DND-41 (cell line): ENCODE measurements at regions not wholly inside any gene's neighbourhood (a gene's known extent, or its start where the extent isn't known, plus 50 kb on each side); places are given as distances from the start of the nearest gene placed in this dataset.

Experiments
- ATAC-seq: fragments of 200-7000 bp; cut with Tn5 transposase; 3 replicates; pipeline ENCODE4 v1.9.1; 2021; ENCODE audit warnings: low read depth; ENCODE audit not compliant: insufficient read depth
- DNase-seq: peaks from one replicate; pipeline ENCODE4 v3.0.0-alpha.2; 2020
- H2AFZ ChIP-seq: 2 replicates; pipeline ENCODE4 v1.6.0; 2012; ENCODE audit warnings: low read depth, low read length
- H3K27ac ChIP-seq: 2 replicates; pipeline ENCODE4 v1.5.1; 2012; ENCODE audit warnings: low read length, inconsistent platforms
- H3K27me3 ChIP-seq: fragments of 200-600 bp; sonication (generic); 2 replicates; pipeline ENCODE4 v1.6.0; 2012; ENCODE audit warnings: low read length, mild to moderate bottlenecking, inconsistent platforms; ENCODE audit not compliant: insufficient read depth, poor library complexity
- H3K36me3 ChIP-seq: 2 replicates; pipeline ENCODE4 v1.5.1; 2012; ENCODE audit warnings: low read length, inconsistent platforms; ENCODE audit not compliant: insufficient read depth
- H3K4me1 ChIP-seq: 2 replicates; pipeline ENCODE4 v1.5.1; 2012; ENCODE audit warnings: mild to moderate bottlenecking, low read length; ENCODE audit not compliant: insufficient read depth
- H3K4me2 ChIP-seq: 2 replicates; pipeline ENCODE4 v1.6.0; 2012; ENCODE audit warnings: mild to moderate bottlenecking, moderate library complexity, low read length, inconsistent platforms; ENCODE audit not compliant: insufficient read depth
- H3K4me3 ChIP-seq, 2 experiments: fragments of 200-600 bp in 1 of 2; shearing (Covaris generic) in 1 of 2; 2 replicates each; pipeline ENCODE4 v1.5.1; 2012 to 2016; ENCODE audit warnings: inconsistent platforms in 2 of 2, low read length in 2 of 2, mild to moderate bottlenecking in 2 of 2, low read depth in 1 of 2, moderate library complexity in 1 of 2
- H3K79me2 ChIP-seq: 2 replicates; pipeline ENCODE4 v1.6.0; 2012; ENCODE audit warnings: low read length, inconsistent platforms; ENCODE audit not compliant: insufficient read depth
- H3K9ac ChIP-seq: 2 replicates; pipeline ENCODE4 v1.6.0; 2012; ENCODE audit warnings: low read depth, mild to moderate bottlenecking, inconsistent platforms, low read length, moderate library complexity
- H3K9me3 ChIP-seq: 2 replicates; pipeline ENCODE4 v1.5.1; 2012; ENCODE audit warnings: low read length, moderate library complexity, mild to moderate bottlenecking, inconsistent platforms; ENCODE audit not compliant: insufficient read depth, severe bottlenecking
- H4K20me1 ChIP-seq: 2 replicates; pipeline ENCODE4 v1.6.0; 2012; ENCODE audit warnings: low read length; ENCODE audit not compliant: insufficient read depth
- CTCF ChIP-seq: IDR thresholded peaks from 2 replicates; pipeline ENCODE4 v1.5.1; 2012; ENCODE audit warnings: borderline replicate concordance, low read length, moderate library complexity, mild to moderate bottlenecking; ENCODE audit not compliant: poor library complexity, severe bottlenecking; ENCODE audit errors: extremely low read depth
- EZH2 ChIP-seq: IDR thresholded peaks from 3 replicates; pipeline ENCODE4 v1.6.1; 2012; ENCODE audit warnings: borderline replicate concordance, low read depth, mild to moderate bottlenecking, moderate library complexity, low read length, inconsistent platforms; ENCODE audit not compliant: severe bottlenecking

GRCh38 chr16:66164581-66165247, 201.8 kb upstream of the CDH5 start:
- Histone ChIP-seq H3K4me1 (no peaks in the 10 kb centered on the region), H3K4me3 (no peak overlapping the region), H3K27ac (no peak overlapping the region)

GRCh38 chr16:66162821-66163220, 203.7 kb upstream of the CDH5 start:
- ATAC-seq (no peak), DNase-seq (no peak)
- H4K20me1 ChIP-seq, result no peaks in the 10 kb centered on the region
- no peak overlapping the region for H3K4me2 ChIP-seq
- H3K27ac ChIP-seq, result no peak overlapping the region
- H3K36me3 ChIP-seq, result no peaks in the 10 kb centered on the region
- H3K79me2 ChIP-seq, result no peaks in the 10 kb centered on the region
- no peaks in the 10 kb centered on the region for H3K9me3 ChIP-seq
- no peak overlapping the region for H2AFZ ChIP-seq
- no peak overlapping the region for H3K9ac ChIP-seq
- H3K4me1 ChIP-seq, result no peaks in the 10 kb centered on the region
- TF ChIP-seq CTCF (no peak), EZH2 (no peak)
- no peak overlapping the region for H3K4me3 ChIP-seq
- H3K27me3 ChIP-seq, result no peaks in the 10 kb centered on the region

More at GRCh38 chr16:66164581-66165247, 201.8 kb upstream of the CDH5 start:
- H3K79me2 ChIP-seq, result no peaks in the 10 kb centered on the region
- H3K27me3 ChIP-seq, result no peaks in the 10 kb centered on the region
- no peak overlapping the region for H3K9ac ChIP-seq
- no peak for TF ChIP-seq EZH2
- TF ChIP-seq CTCF, result no peak
- H2AFZ ChIP-seq, result no peak overlapping the region
- no peak overlapping the region for H3K4me2 ChIP-seq
- ATAC-seq, result no peak
- no peak for DNase-seq
- no peaks in the 10 kb centered on the region for H3K9me3 ChIP-seq
- H4K20me1 ChIP-seq, result no peaks in the 10 kb centered on the region
- no peaks in the 10 kb centered on the region for H3K36me3 ChIP-seq

GRCh38 chr16:66161942-66162341, 204.5 kb upstream of the CDH5 start:
- Histone ChIP-seq H3K9ac (no peak overlapping the region), H3K4me3 (no peak overlapping the region), H3K4me2 (no peak overlapping the region), H3K4me1 (no peaks in the 10 kb centered on the region), H3K36me3 (no peaks in the 10 kb centered on the region), H3K27ac (no peak overlapping the region), H3K27me3 (no peaks in the 10 kb centered on the region), H3K9me3 (no peaks in the 10 kb centered on the region), H3K79me2 (no peaks in the 10 kb centered on the region), H2AFZ (no peak overlapping the region), H4K20me1 (no peaks in the 10 kb centered on the region)
- DNase-seq (no peak), ATAC-seq (no peak)
- TF ChIP-seq EZH2, result no peak
- TF ChIP-seq CTCF, result no peak

GRCh38 chr16:66161269-66161668, 205.2 kb upstream of the CDH5 start:
- no peak for TF ChIP-seq EZH2
- no peak for TF ChIP-seq CTCF
- Histone ChIP-seq H3K4me3 (no peak overlapping the region), H3K9ac (no peak overlapping the region), H3K36me3 (no peaks in the 10 kb centered on the region), H4K20me1 (no peaks in the 10 kb centered on the region), H3K79me2 (no peaks in the 10 kb centered on the region), H3K27me3 (no peaks in the 10 kb centered on the region), H3K4me2 (no peak overlapping the region), H3K9me3 (no peaks in the 10 kb centered on the region), H2AFZ (no peak overlapping the region), H3K27ac (no peak overlapping the region), H3K4me1 (no peaks in the 10 kb centered on the region)
- DNase-seq, result no peak
- no peak for ATAC-seq
